ENCODE measurements at regions not wholly inside any gene's neighbourhood (a gene's known extent, or its start where the extent isn't known, plus 50 kb on each side); places are given as distances from the start of the nearest gene placed in this dataset.
"Not testable (repeated sequence)": the region's sequence is repeated elsewhere in the genome, so short reads cannot be mapped to it uniquely, and the experiment has no call there.

- DNase-seq (ENCODE audit: low read depth) = not testable (repeated sequence)
Observed at GRCh38 chr1:144516172-144516571, 54.7 kb upstream of the NBPF15 start.

- DNase-seq (ENCODE audit: low read depth) = not testable (repeated sequence)
Observed at GRCh38 chr1:144516906-144517305, 55.4 kb upstream of the NBPF15 start.

- not testable (repeated sequence) for DNase-seq (ENCODE audit: low read depth)
Observed at GRCh38 chr1:144518439-144518838, 57.0 kb upstream of the NBPF15 start.

- not testable (repeated sequence) for DNase-seq (ENCODE audit: low read depth)
Observed at GRCh38 chr1:144519528-144520189, 58.2 kb upstream of the NBPF15 start.

GRCh38 chr1:144523661-144524407, 62.4 kb upstream of the NBPF15 start:
- peak; percentile 26 for DNase-seq (ENCODE audit: low read depth)

- not testable (repeated sequence) for DNase-seq (ENCODE audit: low read depth)
Observed at GRCh38 chr1:144532156-144532607, 60.5 kb upstream of the PPIAL4F start.

- not testable (repeated sequence) for DNase-seq (ENCODE audit: low read depth)
Observed at GRCh38 chr1:144533480-144533879, 59.2 kb upstream of the PPIAL4F start.

GRCh38 chr1:144534286-144534685, 58.4 kb upstream of the PPIAL4F start:
- not testable (repeated sequence) for DNase-seq (ENCODE audit: low read depth)

- not testable (repeated sequence) for DNase-seq (ENCODE audit: low read depth)
Observed at GRCh38 chr1:144536677-144537076, 56.0 kb upstream of the PPIAL4F start.

- not testable (repeated sequence) for DNase-seq (ENCODE audit: low read depth)
Observed at GRCh38 chr1:144537234-144537633, 55.5 kb upstream of the PPIAL4F start.

- DNase-seq (ENCODE audit: low read depth) = not testable (repeated sequence)
Observed at GRCh38 chr1:144538736-144539135, 54.0 kb upstream of the PPIAL4F start.

GRCh38 chr1:144539191-144539960, 53.3 kb upstream of the PPIAL4F start:
- DNase-seq (ENCODE audit: low read depth) = not testable (repeated sequence)
